Chondrocyte (in vitro differentiated cells): ENCODE measurements at regions not wholly inside any gene's neighbourhood (a gene's known extent, or its start where the extent isn't known, plus 50 kb on each side); places are given as distances from the start of the nearest gene placed in this dataset.
"Not testable (repeated sequence)": the region's sequence is repeated elsewhere in the genome, so short reads cannot be mapped to it uniquely, and the experiment has no call there.

Source experiments
- DNase-seq: peaks from one replicate; pipeline ENCODE4 v3.0.0; 2021; ENCODE audit warnings: mixed read lengths, low spot score
- H3K27ac Mint-ChIP-seq: one replicate; pipeline ENCODE4 v1.8.0; 2021; ENCODE audit warnings: mild to moderate bottlenecking, moderate library complexity, mixed read lengths; ENCODE audit not compliant: unreplicated experiment
- H3K27me3 Mint-ChIP-seq: 2 replicates; pipeline ENCODE4 v1.8.0; 2021; ENCODE audit warnings: low read depth, mixed read lengths
- H3K36me3 Mint-ChIP-seq: 2 replicates; pipeline ENCODE4 v1.8.0; 2021; ENCODE audit warnings: low read depth, mixed read lengths
- H3K4me1 Mint-ChIP-seq: 2 replicates; pipeline ENCODE4 v1.8.0; 2021; ENCODE audit warnings: low read depth, mild to moderate bottlenecking, mixed read lengths
- H3K4me3 Mint-ChIP-seq: one replicate; pipeline ENCODE4 v1.8.0; 2021; ENCODE audit warnings: mild to moderate bottlenecking, moderate library complexity, mixed read lengths; ENCODE audit not compliant: unreplicated experiment
- H3K9me3 Mint-ChIP-seq: 2 replicates; pipeline ENCODE4 v1.8.0; 2021; ENCODE audit warnings: low read depth, mixed read lengths
- CTCF ChIP-seq: fragments of 200-600 bp; sonication (generic); IDR thresholded peaks from 2 replicates; pipeline ENCODE4 v1.5.0; 2021; ENCODE audit warnings: antibody characterized with exemption, mild to moderate bottlenecking, moderate library complexity

- peaks cover 1% of the 10 kb centered on the region for H3K36me3 Mint-ChIP-seq
Measured at GRCh38 chr11:96530473-96530872, 140.7 kb downstream of the JRKL start.

GRCh38 chr11:96538104-96538503 lies 148.3 kb downstream of the JRKL start:
- H3K36me3 Mint-ChIP-seq = no peaks in the 10 kb centered on the region
- H3K27me3 Mint-ChIP-seq = peaks cover 28% of the 10 kb centered on the region
- TF ChIP-seq CTCF = no peak
- no peaks in the 10 kb centered on the region for H3K4me1 Mint-ChIP-seq
- H3K9me3 Mint-ChIP-seq = no peaks in the 10 kb centered on the region
- H3K27ac Mint-ChIP-seq = no peak overlapping the region
- no peak overlapping the region for H3K4me3 Mint-ChIP-seq
- no peak for DNase-seq

More at GRCh38 chr11:96530473-96530872, 140.7 kb downstream of the JRKL start:
- no peak for TF ChIP-seq CTCF
- Mint-ChIP-seq H3K27ac (no peak overlapping the region), H3K4me1 (no peaks in the 10 kb centered on the region), H3K27me3 (peaks cover 41% of the 10 kb centered on the region), H3K4me3 (no peak overlapping the region), H3K9me3 (peaks cover 15% of the 10 kb centered on the region)
- no peak for DNase-seq

GRCh38 chr11:96538622-96539021 lies 148.8 kb downstream of the JRKL start:
- no peak for DNase-seq
- no peaks in the 10 kb centered on the region for H3K4me1 Mint-ChIP-seq
- no peaks in the 10 kb centered on the region for H3K36me3 Mint-ChIP-seq
- no peaks in the 10 kb centered on the region for H3K9me3 Mint-ChIP-seq
- no peak for TF ChIP-seq CTCF
- H3K27me3 Mint-ChIP-seq = peaks cover 29% of the 10 kb centered on the region
- no peak overlapping the region for H3K4me3 Mint-ChIP-seq
- no peak overlapping the region for H3K27ac Mint-ChIP-seq

- Mint-ChIP-seq H3K4me3 (no peak overlapping the region), H3K9me3 (no peaks in the 10 kb centered on the region), H3K4me1 (no peaks in the 10 kb centered on the region), H3K27ac (no peak overlapping the region), H3K36me3 (no peaks in the 10 kb centered on the region), H3K27me3 (peaks cover 19% of the 10 kb centered on the region)
- no peak for TF ChIP-seq CTCF
- no peak for DNase-seq
Measured at GRCh38 chr11:96540875-96541274, 151.1 kb downstream of the JRKL start.

- H3K9me3 Mint-ChIP-seq = no peaks in the 10 kb centered on the region
- DNase-seq = no peak
- H3K27me3 Mint-ChIP-seq = peaks cover 21% of the 10 kb centered on the region
- no peaks in the 10 kb centered on the region for H3K36me3 Mint-ChIP-seq
- no peak overlapping the region for H3K27ac Mint-ChIP-seq
- no peak for TF ChIP-seq CTCF
- no peaks in the 10 kb centered on the region for H3K4me1 Mint-ChIP-seq
- H3K4me3 Mint-ChIP-seq = no peak overlapping the region
Measured at GRCh38 chr11:96543177-96543576, 153.4 kb downstream of the JRKL start.

GRCh38 chr11:96545192-96545591 lies 155.4 kb downstream of the JRKL start:
- H3K4me1 Mint-ChIP-seq = not testable (repeated sequence)
- H3K27me3 Mint-ChIP-seq = peaks cover 29% of the 10 kb centered on the region

More at GRCh38 chr11:96545192-96545591, 155.4 kb downstream of the JRKL start:
- not testable (repeated sequence) for H3K27ac Mint-ChIP-seq, H3K4me3 Mint-ChIP-seq, H3K9me3 Mint-ChIP-seq, H3K36me3 Mint-ChIP-seq
- peak; percentile 64 for DNase-seq
